Stimulated activated CD4-positive, alpha-beta T cell treated with anti-CD3 and anti-CD28 coated beads, Interleukin-12 subunit alpha, Interleukin-12 subunit beta, amount 100 ng/mL, for 24 hours (primary cell): ENCODE measurements at regions not wholly inside any gene's neighbourhood (a gene's known extent, or its start where the extent isn't known, plus 50 kb on each side); places are given as distances from the start of the nearest gene placed in this dataset.

Experiments used
- DNase-seq, 2 experiments: peaks; one replicate each; pipeline ENCODE4 v3.0.0-alpha.2; 2020; ENCODE audit warnings: low read depth in 2 of 2

DNA sequence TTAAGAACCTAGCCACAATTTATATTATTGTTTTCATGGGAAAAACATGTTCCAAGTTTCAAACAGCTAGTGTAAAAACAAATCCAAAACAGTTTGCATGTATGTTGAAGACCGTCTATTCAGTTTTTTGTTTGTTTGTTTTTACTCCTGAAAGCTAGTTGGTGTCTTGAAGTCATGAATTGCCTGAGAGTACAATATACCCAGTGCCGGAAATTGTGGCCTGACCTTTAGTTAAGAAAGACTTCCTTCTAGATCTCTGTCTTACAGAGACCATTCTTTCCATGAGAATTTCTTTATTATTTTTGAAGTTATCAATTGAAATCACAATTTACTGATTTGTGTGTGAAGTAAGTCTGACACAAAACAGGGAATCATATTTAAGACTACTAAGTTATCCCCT, 474.8 kb downstream of the KCNJ2 start:
- no peak for DNase-seq

- no peak for DNase-seq
Measured at GRCh38 chr17:70646673-70647072, 477.3 kb downstream of the KCNJ2 start.

DNA sequence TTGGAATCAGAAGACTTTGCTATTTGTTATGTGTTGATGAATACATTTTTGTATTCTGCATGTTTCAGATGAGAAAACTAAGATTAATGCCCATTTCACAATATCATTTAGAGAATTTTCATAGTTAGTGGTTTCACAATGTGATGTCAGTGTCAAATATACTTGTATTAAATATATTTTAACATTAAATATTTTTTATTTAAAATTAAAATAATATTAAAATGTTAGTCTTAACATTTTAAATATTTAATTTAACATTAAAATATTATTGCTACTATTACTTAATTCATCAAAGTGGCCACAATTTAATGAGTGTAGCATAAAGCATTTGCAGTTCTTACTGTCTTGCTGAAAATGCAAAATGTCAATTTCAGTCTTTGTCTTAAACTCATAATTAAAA, 478.8 kb downstream of the KCNJ2 start:
- DNase-seq = no peak

GRCh38 chr17:70653850-70654249, 484.5 kb downstream of the KCNJ2 start:
- no peak for DNase-seq

- no peak for DNase-seq
Measured at GRCh38 chr17:70654706-70655105, 485.4 kb downstream of the KCNJ2 start.

- no peak for DNase-seq
Measured at GRCh38 chr17:70655176-70655958, 486.0 kb downstream of the KCNJ2 start.

GRCh38 chr17:70658317-70658716, 489.0 kb downstream of the KCNJ2 start:
- DNase-seq = no peak

DNA sequence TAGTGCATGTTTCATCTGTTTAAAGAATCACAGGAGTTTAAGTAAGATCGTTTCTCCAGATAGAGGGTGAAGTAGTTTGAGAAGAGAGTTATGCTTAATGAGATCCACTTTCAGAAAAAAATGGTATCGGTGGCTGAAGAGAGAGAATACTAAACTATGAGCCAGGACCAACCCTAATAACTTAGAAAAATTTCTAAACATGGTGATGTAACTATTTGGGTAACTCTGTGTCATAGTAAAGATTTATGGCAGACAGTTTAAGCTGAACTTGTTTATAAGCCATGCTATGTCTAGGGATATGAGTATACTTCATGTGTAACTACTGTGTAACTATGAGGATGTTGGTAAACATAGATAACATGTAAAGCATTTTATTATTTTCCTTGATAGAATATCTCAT, 489.5 kb downstream of the KCNJ2 start:
- DNase-seq = no peak

DNA sequence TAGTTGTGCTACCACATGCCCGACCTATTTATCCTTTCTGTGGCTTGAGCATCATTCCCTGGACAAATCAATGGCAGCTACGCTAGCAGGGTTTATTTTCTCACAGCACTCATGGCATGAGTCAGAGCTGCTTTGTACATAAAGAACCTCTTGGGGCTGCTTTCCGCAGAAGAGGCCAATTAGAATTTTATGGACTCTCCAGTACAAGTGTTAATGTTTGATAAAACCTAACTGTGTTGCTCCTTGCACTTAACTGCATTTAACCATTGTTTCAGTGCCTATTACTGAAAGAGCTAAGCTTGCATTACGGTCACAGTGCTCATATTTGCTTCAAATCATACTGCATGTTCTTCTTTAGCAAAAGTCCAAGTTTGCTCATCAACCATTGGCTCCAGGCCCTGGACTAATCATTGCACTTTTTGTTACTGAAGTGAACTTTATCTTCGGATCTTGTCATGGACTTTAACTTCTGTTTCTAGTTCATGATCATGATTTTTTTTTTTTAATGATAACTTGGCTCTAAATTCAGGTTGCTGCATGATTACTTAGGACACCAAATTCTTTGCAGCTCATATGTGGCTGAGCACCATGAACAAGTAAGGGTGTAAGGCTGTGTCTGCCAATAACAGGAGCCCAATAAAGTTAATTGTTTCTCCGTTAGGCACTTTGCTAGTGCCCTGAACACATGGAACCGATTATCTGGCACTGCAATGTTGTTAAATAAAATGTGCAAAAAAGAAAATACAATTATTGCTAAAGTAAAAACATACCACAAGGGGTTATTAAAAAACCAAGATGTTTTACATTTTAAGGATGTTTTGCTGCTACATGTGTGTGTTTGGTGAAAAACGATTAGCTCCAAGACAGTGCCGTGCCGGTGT, 492.2 kb downstream of the KCNJ2 start:
- no peak for DNase-seq

- no peak for DNase-seq
Measured at GRCh38 chr17:70668276-70668937, 499.1 kb downstream of the KCNJ2 start.

GRCh38 chr17:70668938-70669778, 499.8 kb downstream of the KCNJ2 start:
- no peak for DNase-seq

GRCh38 chr17:70674061-70674460, 504.7 kb downstream of the KCNJ2 start:
- no peak for DNase-seq

DNA sequence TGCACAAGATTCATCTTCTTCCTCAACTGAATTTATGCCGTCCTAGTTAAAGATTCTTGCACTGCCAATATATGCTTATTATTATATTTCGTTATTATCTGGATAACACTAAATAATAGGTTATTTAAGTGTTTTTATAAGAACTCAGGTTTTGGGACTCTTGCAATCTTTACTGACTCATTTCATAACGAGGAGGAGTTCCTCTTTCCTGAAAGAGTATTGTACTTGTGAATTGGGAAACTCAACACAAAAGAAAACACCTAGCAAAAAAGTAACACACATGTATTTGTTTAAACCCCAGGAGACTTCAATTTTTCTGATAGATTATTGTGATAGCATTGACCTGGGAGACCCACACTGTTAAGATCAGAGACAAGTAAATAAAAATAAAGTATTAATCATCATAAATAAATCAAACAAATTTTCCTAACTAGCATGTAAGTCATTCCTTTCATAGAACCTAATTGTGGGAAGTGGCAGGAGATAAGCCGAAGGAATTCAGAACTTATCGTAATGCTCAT, 505.8 kb downstream of the KCNJ2 start:
- DNase-seq = no peak

- no peak for DNase-seq
Measured at GRCh38 chr17:70677783-70678647, 508.7 kb downstream of the KCNJ2 start.

DNA sequence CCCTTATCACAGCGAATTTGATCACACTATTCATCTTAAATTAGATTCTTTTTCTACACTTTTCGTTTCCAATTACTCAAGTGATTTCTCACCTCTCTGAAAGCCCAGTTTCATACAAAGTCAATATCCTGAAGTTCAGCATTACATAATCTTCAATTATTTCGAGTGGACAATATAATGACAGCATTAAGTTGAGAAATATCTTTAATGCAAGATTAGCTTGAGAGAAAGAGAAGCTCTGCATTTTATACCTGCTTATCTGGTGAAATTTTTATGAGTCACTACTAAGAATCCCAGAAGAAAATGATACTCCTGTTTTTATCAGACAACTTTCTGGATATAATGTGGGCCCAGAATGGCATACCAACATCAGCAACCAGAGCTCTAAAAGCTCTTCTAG, 509.6 kb downstream of the KCNJ2 start:
- DNase-seq = no peak

DNA sequence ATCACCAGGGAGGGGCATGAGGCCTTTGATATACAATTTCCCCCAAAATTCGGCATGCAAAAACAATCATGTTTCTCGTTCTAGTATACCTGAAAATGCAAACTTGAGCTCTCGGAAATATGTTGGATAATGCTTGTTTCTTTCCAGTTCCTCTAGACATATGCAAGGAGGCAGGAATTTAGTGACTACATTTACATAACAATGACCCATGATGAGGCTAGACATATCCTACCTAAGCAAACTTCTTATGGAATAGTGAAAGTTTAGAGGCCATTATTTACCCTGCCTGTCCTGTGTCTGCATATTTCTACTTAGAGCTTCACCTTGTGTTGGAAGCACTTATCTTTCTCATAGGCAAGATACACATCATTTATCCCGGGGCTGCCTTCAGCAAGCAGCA, 514.6 kb downstream of the KCNJ2 start:
- DNase-seq = no peak

GRCh38 chr17:70687421-70687820, 518.1 kb downstream of the KCNJ2 start:
- no peak for DNase-seq

DNA sequence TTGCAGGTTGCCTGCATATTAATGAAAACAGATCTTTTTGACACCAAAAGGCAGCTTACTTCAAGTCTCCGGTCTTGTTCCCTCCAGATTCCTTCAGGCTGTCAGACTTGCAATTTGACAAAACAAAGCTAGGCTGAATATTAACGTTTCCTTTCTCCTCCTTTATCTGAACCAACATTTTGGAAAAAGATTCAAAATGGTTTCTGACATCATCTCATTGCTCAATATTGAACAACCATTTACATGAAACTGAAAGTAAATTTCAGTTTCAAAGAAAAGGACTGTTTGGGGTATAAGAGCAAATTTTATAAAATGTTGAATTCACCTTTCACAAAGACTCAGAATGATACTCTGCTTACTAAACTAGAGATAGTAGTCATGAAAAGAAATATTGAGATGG, 521.8 kb downstream of the KCNJ2 start:
- DNase-seq = no peak

- no peak for DNase-seq
Measured at GRCh38 chr17:70699408-70699807, 530.1 kb downstream of the KCNJ2 start.

DNA sequence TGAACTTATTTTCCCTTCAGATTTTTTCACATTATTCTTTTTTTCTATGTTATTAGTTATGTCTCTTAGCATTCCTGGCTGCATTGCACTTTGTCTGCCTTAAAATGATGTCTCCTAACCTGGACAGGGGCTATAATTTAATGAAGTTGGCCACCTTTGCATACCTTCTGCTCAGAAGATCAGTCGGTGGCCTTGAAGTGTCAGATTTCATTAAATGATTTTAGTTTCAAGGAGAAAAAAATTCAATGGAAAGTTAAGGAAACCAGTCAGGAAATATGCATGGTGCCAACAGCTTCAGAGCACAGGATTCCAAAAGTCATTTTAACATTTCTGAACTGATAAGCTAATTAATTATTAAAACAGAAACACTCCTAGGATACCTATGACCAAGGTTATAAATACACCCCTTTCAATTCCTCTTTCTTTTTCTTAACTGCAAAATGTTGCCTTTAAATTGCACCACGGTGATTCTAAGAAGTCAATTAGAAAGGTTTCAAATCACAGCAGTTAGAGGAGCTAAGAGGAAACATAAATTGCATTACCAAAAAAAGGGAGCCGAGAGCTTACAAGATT, 533.4 kb downstream of the KCNJ2 start:
- DNase-seq = no peak
